ENCODE measurements at regions not wholly inside any gene's neighbourhood (a gene's known extent, or its start where the extent isn't known, plus 50 kb on each side); places are given as distances from the start of the nearest gene placed in this dataset.

- TF ChIP-seq CTCF (conservative IDR thresholded peaks at IDR 0.05; ENCODE audit: low read depth, low read length) (no peak), RFX5 (IDR thresholded peaks at IDR 0.05; ENCODE audit: low read depth, low read length) (no peak), RAD21 (IDR thresholded peaks at IDR 0.05; ENCODE audit: low read length) (no peak), POLR2A (IDR thresholded peaks at IDR 0.05; ENCODE audit: low read depth, low read length) (no peak), MAFK (IDR thresholded peaks at IDR 0.05; ENCODE audit: low read depth, low read length) (no peak), BHLHE40 (IDR thresholded peaks at IDR 0.05; ENCODE audit: low read depth, low read length) (no peak)
These were observed 666.3 kb downstream of the ZBBX start for GRCh38 chr3:166713787-166714186.

Data from IMR-90 (cell line).